Type B pancreatic cell (in vitro differentiated cells): ENCODE measurements at regions not wholly inside any gene's neighbourhood (a gene's known extent, or its start where the extent isn't known, plus 50 kb on each side); places are given as distances from the start of the nearest gene placed in this dataset.

ENCODE experiments used
- DNase-seq: peaks from one replicate; pipeline ENCODE4 v3.0.0; 2021; ENCODE audit warnings: mixed read lengths; ENCODE audit not compliant: unreplicated experiment; ENCODE audit errors: extremely low spot score
- H3K27ac Mint-ChIP-seq: 2 replicates; pipeline ENCODE4 v1.8.0; 2021; ENCODE audit warnings: mild to moderate bottlenecking, mixed read lengths
- H3K27me3 Mint-ChIP-seq: 2 replicates; pipeline ENCODE4 v1.8.0; 2021; ENCODE audit warnings: mixed read lengths
- H3K36me3 Mint-ChIP-seq: 2 replicates; pipeline ENCODE4 v1.8.0; 2021; ENCODE audit warnings: mixed read lengths
- H3K4me1 Mint-ChIP-seq: one replicate; pipeline ENCODE4 v1.8.0; 2021; ENCODE audit warnings: mixed read lengths; ENCODE audit not compliant: unreplicated experiment
- H3K4me3 Mint-ChIP-seq: 2 replicates; pipeline ENCODE4 v1.8.0; 2021; ENCODE audit warnings: mild to moderate bottlenecking, mixed read lengths
- H3K9me3 Mint-ChIP-seq: 2 replicates; pipeline ENCODE4 v1.8.0; 2021; ENCODE audit warnings: mixed read lengths
- TF ChIP-seq, protein P1 (sequence below): fragments of 200-600 bp; sonication (generic); conservative IDR thresholded peaks from 2 replicates; pipeline ENCODE4 v1.5.0; 2021; ENCODE audit warnings: antibody characterized with exemption, mild to moderate bottlenecking

DNA sequence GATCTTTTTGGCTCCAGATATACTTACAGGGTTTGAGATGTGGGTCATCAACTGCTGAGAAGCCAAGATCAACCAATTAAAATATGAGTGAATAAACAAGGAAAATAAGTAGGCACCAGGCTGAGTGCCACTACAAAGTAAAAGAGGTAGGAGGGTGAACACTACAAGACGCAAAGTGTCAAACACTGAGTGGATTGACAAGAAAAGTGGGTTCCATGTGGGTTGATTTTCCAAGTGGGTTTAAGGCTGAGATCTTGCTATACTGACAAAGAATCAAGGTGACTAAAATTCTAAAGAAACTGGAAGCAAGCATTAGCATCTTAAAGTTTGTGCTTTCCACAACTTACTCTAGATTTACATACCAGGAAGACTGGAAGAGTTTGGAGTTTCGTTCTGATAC lies 160.4 kb upstream of the SPACA1 start:
- DNase-seq = no peak
- H3K36me3 Mint-ChIP-seq = no peaks in the 10 kb centered on the region
- no peaks in the 10 kb centered on the region for H3K4me1 Mint-ChIP-seq
- H3K4me3 Mint-ChIP-seq = no peak overlapping the region
- H3K9me3 Mint-ChIP-seq = no peaks in the 10 kb centered on the region
- TF ChIP-seq, protein P1, sequence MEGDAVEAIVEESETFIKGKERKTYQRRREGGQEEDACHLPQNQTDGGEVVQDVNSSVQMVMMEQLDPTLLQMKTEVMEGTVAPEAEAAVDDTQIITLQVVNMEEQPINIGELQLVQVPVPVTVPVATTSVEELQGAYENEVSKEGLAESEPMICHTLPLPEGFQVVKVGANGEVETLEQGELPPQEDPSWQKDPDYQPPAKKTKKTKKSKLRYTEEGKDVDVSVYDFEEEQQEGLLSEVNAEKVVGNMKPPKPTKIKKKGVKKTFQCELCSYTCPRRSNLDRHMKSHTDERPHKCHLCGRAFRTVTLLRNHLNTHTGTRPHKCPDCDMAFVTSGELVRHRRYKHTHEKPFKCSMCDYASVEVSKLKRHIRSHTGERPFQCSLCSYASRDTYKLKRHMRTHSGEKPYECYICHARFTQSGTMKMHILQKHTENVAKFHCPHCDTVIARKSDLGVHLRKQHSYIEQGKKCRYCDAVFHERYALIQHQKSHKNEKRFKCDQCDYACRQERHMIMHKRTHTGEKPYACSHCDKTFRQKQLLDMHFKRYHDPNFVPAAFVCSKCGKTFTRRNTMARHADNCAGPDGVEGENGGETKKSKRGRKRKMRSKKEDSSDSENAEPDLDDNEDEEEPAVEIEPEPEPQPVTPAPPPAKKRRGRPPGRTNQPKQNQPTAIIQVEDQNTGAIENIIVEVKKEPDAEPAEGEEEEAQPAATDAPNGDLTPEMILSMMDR = no peak
- H3K27me3 Mint-ChIP-seq = peaks cover 5% of the 10 kb centered on the region
- no peak overlapping the region for H3K27ac Mint-ChIP-seq

DNA sequence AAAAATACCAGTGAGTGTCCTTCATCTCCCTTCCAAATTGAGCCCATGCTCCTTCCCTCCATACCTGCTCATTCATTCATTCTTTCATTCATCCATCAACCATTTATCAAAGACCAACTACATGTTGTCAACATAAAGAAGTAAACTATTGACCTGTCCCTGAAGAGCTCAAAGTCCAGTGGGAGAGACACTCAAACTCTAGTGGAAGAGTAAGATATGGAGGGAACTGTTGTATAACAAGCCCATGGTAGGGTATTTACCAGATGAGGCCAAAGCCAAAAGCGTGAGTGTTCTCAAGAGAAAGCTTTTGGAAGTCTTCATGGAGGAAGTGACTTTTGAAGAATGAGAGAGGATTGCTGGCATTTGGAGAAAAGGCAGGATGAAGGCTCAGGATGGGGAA lies 163.4 kb upstream of the SPACA1 start:
- no peaks in the 10 kb centered on the region for H3K4me1 Mint-ChIP-seq
- no peaks in the 10 kb centered on the region for H3K9me3 Mint-ChIP-seq
- TF ChIP-seq, protein P1 = no peak
- no peak overlapping the region for H3K4me3 Mint-ChIP-seq
- H3K27ac Mint-ChIP-seq = no peak overlapping the region
- DNase-seq = no peak
- H3K36me3 Mint-ChIP-seq = no peaks in the 10 kb centered on the region
- H3K27me3 Mint-ChIP-seq = peaks cover 7% of the 10 kb centered on the region

DNA sequence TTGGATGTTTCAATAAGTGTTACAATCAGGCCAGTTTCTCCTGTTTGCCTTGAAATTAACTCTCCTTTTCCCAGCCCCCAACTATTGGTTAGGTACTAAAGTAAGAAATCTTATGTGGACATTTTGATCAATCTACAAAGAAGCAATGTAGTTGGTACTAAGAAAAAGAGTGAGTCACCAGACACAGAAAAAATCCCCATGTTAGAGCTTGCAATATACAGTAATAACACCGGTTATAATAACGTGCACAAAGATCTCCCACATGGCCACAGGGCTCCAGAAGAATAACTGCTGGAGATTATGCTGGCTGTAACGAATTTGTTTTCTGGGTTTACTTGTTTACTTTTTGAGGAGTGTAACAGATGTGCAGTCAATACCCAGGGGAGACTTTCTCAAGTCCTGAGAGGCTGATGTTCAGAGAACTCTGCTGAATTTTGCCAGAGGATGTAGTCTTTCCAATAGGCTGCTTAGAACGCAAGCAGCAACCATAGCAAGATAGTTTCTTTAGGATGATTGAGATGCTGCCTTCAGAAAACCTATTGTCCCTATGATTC lies 166.2 kb upstream of the SPACA1 start:
- Mint-ChIP-seq H3K27me3 (peaks cover 3% of the 10 kb centered on the region), H3K27ac (no peak overlapping the region), H3K4me3 (no peak overlapping the region), H3K4me1 (no peaks in the 10 kb centered on the region), H3K9me3 (no peaks in the 10 kb centered on the region), H3K36me3 (no peaks in the 10 kb centered on the region)
- no peak for DNase-seq
- TF ChIP-seq, protein P1 = no peak

DNA sequence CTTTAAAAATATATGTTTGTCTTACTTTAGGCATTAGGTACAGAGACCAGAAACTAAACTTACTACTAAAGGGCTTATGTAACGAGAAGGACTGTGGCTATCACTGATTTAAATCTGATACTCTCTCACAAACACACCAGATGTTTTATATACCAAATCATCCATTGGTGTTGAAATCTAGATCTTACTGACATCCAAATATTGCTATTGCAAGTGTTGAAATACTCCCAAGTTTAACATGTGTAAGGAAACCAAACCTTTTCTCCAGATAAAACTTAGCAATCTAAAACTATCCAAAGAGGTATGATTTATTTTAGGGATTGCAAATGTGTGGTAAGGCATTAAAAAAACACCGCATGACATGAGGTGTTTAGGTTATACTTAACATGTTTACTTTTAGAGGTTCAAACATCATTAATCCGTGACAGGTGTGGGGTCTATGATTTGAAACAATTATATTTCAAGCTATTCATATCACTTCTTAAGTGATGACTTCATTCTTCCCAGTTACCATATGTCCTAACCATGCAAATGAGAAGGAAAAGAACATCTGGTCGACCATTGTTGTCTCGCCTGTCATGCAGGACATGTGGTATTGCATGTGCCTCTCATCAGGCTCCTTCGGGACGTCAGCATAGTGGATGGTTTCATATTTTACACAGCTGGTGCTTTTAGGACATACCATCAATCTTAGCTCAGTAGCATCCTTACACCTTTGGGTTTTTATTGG lies 168.3 kb upstream of the SPACA1 start:
- Mint-ChIP-seq H3K4me3 (no peak overlapping the region), H3K27me3 (peaks cover 3% of the 10 kb centered on the region), H3K4me1 (no peaks in the 10 kb centered on the region), H3K27ac (no peak overlapping the region), H3K36me3 (no peaks in the 10 kb centered on the region), H3K9me3 (peaks cover 4% of the 10 kb centered on the region)
- DNase-seq = no peak
- TF ChIP-seq, protein P1 = no peak

DNA sequence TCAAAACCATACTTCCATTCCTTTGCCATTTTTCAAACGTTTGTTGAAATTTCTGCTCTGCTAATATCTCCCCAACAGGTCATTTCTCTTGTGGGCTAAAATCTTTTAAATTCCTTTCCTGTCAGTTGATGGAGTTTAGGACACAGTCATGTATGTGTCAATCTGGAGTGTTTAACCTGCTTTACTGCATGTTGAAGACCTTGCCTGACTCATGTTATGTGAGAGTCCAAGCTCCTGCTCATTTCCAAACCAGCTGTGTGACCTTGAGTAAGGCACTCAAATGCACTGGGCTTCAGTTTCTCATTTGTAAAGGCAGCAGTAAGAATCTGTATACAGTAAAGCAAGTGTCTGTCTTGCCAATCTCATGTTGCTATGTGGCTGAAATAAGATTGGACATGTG lies 171.9 kb upstream of the SPACA1 start:
- no peak for DNase-seq
- H3K9me3 Mint-ChIP-seq = peaks cover 9% of the 10 kb centered on the region
- no peak overlapping the region for H3K27ac Mint-ChIP-seq
- H3K27me3 Mint-ChIP-seq = no peaks in the 10 kb centered on the region
- H3K4me3 Mint-ChIP-seq = no peak overlapping the region
- H3K4me1 Mint-ChIP-seq = no peaks in the 10 kb centered on the region
- TF ChIP-seq, protein P1 = no peak
- H3K36me3 Mint-ChIP-seq = no peaks in the 10 kb centered on the region
